GM18499 (cell line): ENCODE measurements at regions not wholly inside any gene's neighbourhood (a gene's known extent, or its start where the extent isn't known, plus 50 kb on each side); places are given as distances from the start of the nearest gene placed in this dataset.

Experiments
- ATAC-seq: cut with Tn5 transposase; IDR thresholded peaks from one replicate; pipeline ENCODE4 v1.9.1; 2021; ENCODE audit warnings: moderate number of reproducible peaks; ENCODE audit not compliant: insufficient read depth, unreplicated experiment

DNA sequence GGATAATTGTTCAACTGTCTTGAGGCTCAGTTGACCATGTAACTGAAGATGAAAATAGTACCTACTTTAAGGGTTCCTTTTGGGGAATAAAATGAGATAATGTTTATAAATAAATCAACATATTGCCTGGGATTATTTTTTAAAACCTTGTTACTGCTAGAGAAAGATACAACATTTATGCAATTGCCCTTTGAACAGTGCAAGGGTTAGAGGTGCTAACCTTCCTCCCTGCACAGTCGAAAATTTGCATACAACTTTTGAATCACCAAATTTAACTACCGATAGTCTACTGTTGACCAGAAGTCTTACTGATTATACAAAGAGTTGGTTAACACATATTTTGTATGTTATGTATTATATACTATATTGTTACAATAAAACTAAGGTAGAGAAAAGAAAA is 750.0 kb downstream of the EFNB2 start:
- ATAC-seq = no peak

GRCh38 chr13:105783261-105783660 is 752.2 kb downstream of the EFNB2 start:
- ATAC-seq = no peak

GRCh38 chr13:105778196-105778595 is 757.3 kb downstream of the EFNB2 start:
- ATAC-seq = no peak

DNA sequence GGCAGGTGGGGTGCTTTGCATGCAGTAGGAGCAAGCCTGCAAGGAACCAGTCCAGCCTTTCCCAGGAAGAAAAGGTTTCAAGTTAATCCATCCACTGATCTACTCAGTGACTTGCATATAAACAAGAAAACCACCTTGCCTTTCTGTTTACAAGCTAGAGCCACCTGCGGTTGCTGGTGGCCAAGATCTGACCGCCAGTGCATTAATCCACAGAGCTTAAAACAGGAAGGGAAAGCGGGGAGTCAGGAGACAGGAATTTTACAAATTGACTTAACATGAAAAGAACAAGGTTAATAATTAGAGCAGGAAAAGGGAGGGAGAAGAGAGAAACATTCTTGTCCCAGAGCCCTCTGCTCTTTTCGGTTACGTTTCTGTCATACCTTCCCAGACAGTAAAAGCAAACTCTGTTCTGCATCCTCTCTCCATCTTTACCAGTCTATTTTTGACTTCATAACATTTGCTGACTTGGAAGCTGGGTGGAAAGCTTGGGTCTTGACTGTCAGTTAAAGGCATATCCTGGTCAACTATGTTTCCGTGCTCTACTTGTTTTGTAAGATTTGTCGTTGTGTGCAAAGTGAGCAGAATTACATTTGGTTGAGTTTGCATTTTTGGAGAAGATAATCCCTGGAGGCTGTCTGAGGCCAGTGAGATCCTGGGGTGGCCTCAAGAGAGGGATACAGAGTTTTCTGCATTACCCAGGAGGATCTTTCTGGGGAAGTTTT is 760.6 kb downstream of the EFNB2 start:
- ATAC-seq = no peak

GRCh38 chr13:105773863-105774538 is 761.5 kb downstream of the EFNB2 start:
- ATAC-seq = no peak

DNA sequence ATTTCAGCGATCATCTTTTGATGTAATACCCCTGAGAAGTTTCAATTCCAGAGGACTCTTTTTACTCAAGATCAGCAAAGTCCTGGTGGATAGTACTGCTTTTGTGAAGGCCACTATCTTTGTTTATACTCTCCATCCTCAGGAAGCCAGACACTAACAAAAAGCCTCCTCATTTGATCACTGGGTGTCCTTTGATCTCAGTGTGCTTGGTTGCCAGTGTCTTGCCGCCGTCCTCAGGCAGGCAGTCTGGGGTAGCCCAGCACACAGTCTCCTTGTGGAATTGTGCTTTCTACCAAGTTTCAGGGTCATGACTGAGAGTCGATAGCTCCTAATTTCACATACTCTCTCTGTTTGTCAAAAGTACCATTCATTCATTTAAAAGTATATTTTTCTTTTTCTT is 762.2 kb downstream of the EFNB2 start:
- ATAC-seq = no peak

- ATAC-seq = no peak
These were observed 771.0 kb downstream of the EFNB2 start for GRCh38 chr13:105764486-105764885.

GRCh38 chr13:105763851-105764250 is 771.6 kb downstream of the EFNB2 start:
- no peak for ATAC-seq

GRCh38 chr13:105762096-105762495 is 773.4 kb downstream of the EFNB2 start:
- ATAC-seq = no peak

- no peak for ATAC-seq
These were observed 776.3 kb downstream of the EFNB2 start for GRCh38 chr13:105758918-105759860.

DNA sequence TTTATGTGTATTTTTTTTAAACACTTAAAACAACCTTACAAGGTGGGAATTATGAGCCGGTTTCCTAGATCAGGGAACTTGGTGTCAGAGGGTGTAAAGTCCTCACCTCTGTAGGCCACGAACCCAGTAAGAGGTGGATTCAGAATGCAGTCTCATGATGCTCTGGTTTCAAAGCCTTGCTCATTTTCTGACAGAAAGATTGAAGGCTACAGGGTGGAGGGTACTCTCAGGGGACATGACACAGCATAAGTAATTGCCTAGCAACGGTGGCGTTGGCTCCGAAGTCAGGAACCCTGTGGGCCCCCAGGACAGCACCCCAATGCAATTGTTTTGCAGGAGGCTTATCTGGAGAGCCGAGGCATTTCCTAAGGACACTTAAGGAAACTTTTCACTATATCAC is 794.7 kb downstream of the EFNB2 start:
- no peak for ATAC-seq

DNA sequence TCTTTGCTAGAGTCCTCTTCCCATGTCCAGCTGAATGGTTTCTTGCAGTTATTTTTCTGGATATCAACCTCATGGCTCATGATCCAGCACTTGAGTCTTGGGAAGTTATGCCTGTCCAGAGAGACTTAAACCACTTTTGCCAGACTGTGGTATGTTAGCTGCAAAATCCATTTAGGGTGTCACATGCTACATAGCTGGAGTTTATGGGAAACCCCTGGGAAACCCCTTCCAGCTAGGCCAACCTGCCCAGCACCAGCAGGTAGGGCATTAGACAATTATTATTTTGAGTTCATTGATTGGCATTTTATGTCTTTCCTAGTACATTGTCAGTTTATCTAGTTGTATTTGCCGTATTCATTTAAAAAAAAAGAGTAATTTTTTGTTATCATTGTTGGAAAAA is 797.8 kb downstream of the EFNB2 start:
- ATAC-seq = no peak

GRCh38 chr13:105735281-105735680 is 800.2 kb downstream of the EFNB2 start:
- no peak for ATAC-seq

- ATAC-seq = no peak
These were observed 802.5 kb downstream of the EFNB2 start for GRCh38 chr13:105732806-105733529.

DNA sequence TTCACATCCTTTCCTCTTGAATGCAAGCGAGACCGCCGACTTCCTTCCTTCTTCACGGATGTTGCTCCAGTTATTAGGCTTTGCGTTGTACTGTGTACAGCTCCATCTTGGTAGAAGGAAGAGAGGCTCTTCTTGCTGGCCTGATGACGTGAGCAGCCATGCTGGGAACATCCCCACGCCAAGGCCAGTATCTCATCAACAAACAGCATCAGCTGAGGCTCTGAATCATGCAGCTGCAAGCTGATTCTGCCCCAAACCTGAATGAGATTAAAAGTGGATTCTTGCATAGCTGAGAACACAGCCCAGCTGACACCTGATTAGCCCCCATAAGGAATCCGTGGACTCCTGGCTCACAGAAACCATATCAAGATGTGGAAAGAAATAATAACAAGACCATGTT is 809.6 kb downstream of the EFNB2 start:
- no peak for ATAC-seq

- no peak for ATAC-seq
These were observed 814.4 kb downstream of the EFNB2 start for GRCh38 chr13:105721016-105721415.

DNA sequence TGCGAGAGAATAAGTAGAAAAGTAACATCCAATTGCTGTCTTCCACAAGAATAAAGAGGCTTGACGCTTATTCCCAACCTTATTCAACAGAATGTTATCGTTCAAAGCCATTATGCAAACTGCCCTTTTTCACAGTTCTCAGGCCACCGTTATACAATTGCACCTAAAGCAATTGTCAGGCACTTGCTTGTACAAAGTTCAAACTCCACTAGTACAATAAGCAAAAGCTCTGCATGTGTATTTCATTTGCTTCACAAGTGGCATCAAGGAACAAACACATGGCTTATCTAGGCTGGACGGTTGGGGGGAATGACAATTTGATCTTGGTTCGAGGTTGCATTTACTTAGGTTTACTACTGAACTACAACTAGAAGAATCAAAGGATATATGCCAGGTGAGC is 815.6 kb downstream of the EFNB2 start:
- no peak for ATAC-seq

GRCh38 chr13:105709181-105709580 is 826.3 kb downstream of the EFNB2 start:
- ATAC-seq = no peak

DNA sequence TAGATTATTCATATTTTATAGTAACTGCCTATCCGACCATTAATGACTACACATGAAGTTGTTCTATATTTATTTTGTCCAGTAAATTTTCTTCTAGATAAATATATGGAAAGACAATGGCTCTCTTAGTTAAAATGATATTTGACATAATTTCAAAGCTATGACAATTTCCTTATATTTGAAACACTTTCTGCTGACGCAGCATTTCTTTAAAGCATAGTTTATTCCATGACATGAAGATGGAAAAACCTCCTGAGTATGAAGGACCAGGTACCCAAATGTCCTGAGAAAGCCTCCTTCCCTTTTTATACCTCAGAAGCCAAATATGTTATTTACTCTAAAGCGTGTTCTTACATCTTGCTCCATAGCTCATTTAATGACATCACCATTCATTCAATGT is 831.6 kb downstream of the EFNB2 start:
- ATAC-seq = no peak

DNA sequence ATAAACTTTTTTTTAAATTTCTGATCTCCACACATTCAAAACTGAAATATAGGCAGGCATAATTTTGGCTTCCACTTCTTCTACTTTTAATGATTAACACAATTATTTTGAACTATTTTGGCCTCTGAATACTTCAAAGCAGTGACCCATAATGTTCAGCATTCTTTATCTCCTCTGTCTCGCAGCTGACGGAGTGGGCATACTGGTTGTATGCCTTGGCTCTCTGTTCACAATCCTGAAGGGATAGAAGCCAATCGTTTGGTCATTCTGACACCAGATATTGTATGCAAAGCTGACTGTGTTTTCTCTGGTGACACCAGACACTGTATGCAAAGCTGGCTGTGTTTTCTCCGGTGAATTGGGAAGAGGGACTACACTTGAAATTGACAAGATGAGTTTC is 833.0 kb downstream of the EFNB2 start:
- ATAC-seq = no peak
